CD14-positive monocyte (primary cell): ENCODE measurements at regions not wholly inside any gene's neighbourhood (a gene's known extent, or its start where the extent isn't known, plus 50 kb on each side); places are given as distances from the start of the nearest gene placed in this dataset.

Source experiments
- DNase-seq, 3 donors: peaks; one replicate each; pipeline ENCODE4 v3.0.0-alpha.2; 2011 to 2022
- H2AFZ ChIP-seq: 2 replicates; pipeline ENCODE4 v1.6.0; 2012; ENCODE audit warnings: mild to moderate bottlenecking, low read depth, low read length, inconsistent platforms; ENCODE audit not compliant: insufficient read depth, poor library complexity, severe bottlenecking
- H3K27ac ChIP-seq, 2 donors: 1 replicate in 1 of 2; 2 replicates in 1 of 2; pipeline ENCODE4 v1.5.1; 2012 to 2013; ENCODE audit warnings: low read length in 2 of 2, control low read depth in 1 of 2, inconsistent platforms in 1 of 2, low read depth in 1 of 2, mild to moderate bottlenecking in 1 of 2
- H3K27me3 ChIP-seq, 2 donors: one replicate each; pipeline versions ENCODE4 v1.6.0 to v1.6.1; 2011 to 2013; ENCODE audit warnings: low read length in 2 of 2; ENCODE audit not compliant: control insufficient read depth in 2 of 2, insufficient read depth in 2 of 2
- H3K36me3 ChIP-seq, 2 donors: replicated peaks in 1 of 2; 1 replicate in 1 of 2; 2 replicates in 1 of 2; pipeline versions ENCODE4 v1.5.1 to v1.6.1; 2012 to 2013; ENCODE audit warnings: low read length in 2 of 2, control low read depth in 1 of 2, inconsistent platforms in 1 of 2, mild to moderate bottlenecking in 1 of 2; ENCODE audit not compliant: insufficient read depth in 2 of 2, control insufficient read depth in 1 of 2
- H3K4me1 ChIP-seq, 2 donors: 1 replicate in 1 of 2; 2 replicates in 1 of 2; pipeline versions ENCODE4 v1.5.1 to v1.6.1; 2012 to 2013; ENCODE audit warnings: low read length in 2 of 2, control low read depth in 1 of 2, inconsistent platforms in 1 of 2, mild to moderate bottlenecking in 1 of 2, moderate library complexity in 1 of 2; ENCODE audit not compliant: insufficient read depth in 2 of 2, control insufficient read depth in 1 of 2
- H3K4me2 ChIP-seq: replicated peaks from 2 replicates; pipeline ENCODE3; 2012; ENCODE audit warnings: low read length, moderate library complexity, mild to moderate bottlenecking; ENCODE audit not compliant: poor library complexity, severe bottlenecking; ENCODE audit errors: extremely low read depth
- H3K4me3 ChIP-seq, 3 experiments: fragments of 200-600 bp in 1 of 3; sonication (generic) in 1 of 3; replicated peaks in 1 of 3; 1 replicate in 2 of 3; 2 replicates in 1 of 3; pipeline ENCODE4 v1.5.1; 2011 to 2013; ENCODE audit warnings: low read length in 3 of 3, mild to moderate bottlenecking in 3 of 3, control low read depth in 2 of 3, low read depth in 2 of 3, inconsistent platforms in 1 of 3, moderate library complexity in 1 of 3
- H3K79me2 ChIP-seq: 2 replicates; pipeline ENCODE4 v1.6.0; 2012; ENCODE audit warnings: mild to moderate bottlenecking, control low read depth, inconsistent platforms, low read length, moderate library complexity; ENCODE audit not compliant: insufficient read depth
- H3K9ac ChIP-seq: 2 replicates; pipeline ENCODE4 v1.6.0; 2017; ENCODE audit warnings: low read length, mild to moderate bottlenecking; ENCODE audit not compliant: insufficient read depth, poor library complexity, severe bottlenecking
- H3K9me3 ChIP-seq, 2 donors: replicated peaks in 1 of 2; 1 replicate in 1 of 2; 2 replicates in 1 of 2; pipeline versions ENCODE4 v1.5.1 to v1.6.1; 2012 to 2013; ENCODE audit warnings: low read length in 2 of 2, control low read depth in 1 of 2; ENCODE audit not compliant: control insufficient read depth in 1 of 2, insufficient read depth in 1 of 2
- H4K20me1 ChIP-seq: 2 replicates; pipeline ENCODE4 v1.6.0; 2012; ENCODE audit warnings: mild to moderate bottlenecking, low read length, control low read depth, moderate library complexity; ENCODE audit not compliant: insufficient read depth
- H3K27ac Mint-ChIP-seq, 7 donors: one replicate each; pipeline ENCODE4 v1.8.0; 2020; ENCODE audit warnings: mild to moderate bottlenecking in 7 of 7, mixed read lengths in 7 of 7, moderate library complexity in 6 of 7, inconsistent platforms in 2 of 7
- H3K27me3 Mint-ChIP-seq, 3 donors: one replicate each; pipeline ENCODE4 v1.8.0; 2021 to 2022; ENCODE audit warnings: low read depth in 3 of 3, mild to moderate bottlenecking in 3 of 3, mixed read lengths in 3 of 3, moderate library complexity in 3 of 3, inconsistent platforms in 1 of 3
- H3K36me3 Mint-ChIP-seq, 2 donors: one replicate each; pipeline ENCODE4 v1.8.0; 2020; ENCODE audit warnings: mixed read lengths in 2 of 2, inconsistent platforms in 1 of 2, mild to moderate bottlenecking in 1 of 2
- H3K4me1 Mint-ChIP-seq: one replicate; pipeline ENCODE4 v1.8.0; 2020; ENCODE audit warnings: mild to moderate bottlenecking, mixed read lengths
- H3K4me3 Mint-ChIP-seq, 2 donors: one replicate each; pipeline ENCODE4 v1.8.0; 2020; ENCODE audit warnings: mild to moderate bottlenecking in 2 of 2, mixed read lengths in 2 of 2, moderate library complexity in 1 of 2
- H3K9me3 Mint-ChIP-seq, 7 donors: one replicate each; pipeline ENCODE4 v1.8.0; 2020 to 2022; ENCODE audit warnings: mixed read lengths in 7 of 7, mild to moderate bottlenecking in 6 of 7, moderate library complexity in 6 of 7, inconsistent platforms in 2 of 7
- CTCF ChIP-seq: fragments of 200-600 bp; IDR thresholded peaks from one replicate; pipeline ENCODE4 v1.8.0; 2022; ENCODE audit warnings: antibody characterized with exemption, mild to moderate bottlenecking
- WGBS: methylation state at CpG from one replicate; pipeline ENCODE4 v1.1.5; 2013; ENCODE audit warnings: missing lambda C conversion rate; ENCODE audit not compliant: insufficient coverage; 5-methylcytosine and 5-hydroxymethylcytosine counted together
- intact Hi-C, 2 donors: fragments of 100-400 bp; cut with micrococcal nuclease; formaldehyde crosslinking; loops; one replicate each; pipeline versions ENCODE4 v1.15.0 to v1.15.1; 2023

DNA sequence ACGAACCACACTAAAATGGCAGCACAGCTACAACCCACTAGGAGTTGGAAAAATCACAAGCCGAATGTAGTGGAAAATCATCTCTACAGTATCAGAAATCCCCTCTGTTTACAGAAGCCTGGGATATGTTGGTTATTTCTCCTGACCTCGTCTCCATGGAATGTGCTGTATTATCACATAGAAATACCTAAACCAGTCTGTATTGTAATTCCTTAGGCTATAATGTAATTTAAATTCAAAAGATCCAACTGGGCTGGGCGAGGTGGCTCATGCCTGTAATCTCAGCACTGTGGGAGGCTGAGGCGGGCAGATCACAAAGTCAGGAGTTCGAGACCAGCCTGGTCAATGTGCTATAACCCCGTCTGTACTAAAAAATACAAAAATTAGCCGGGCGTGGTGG lies 244.8 kb upstream of the MPDZ start:
- H3K27ac Mint-ChIP-seq: no peak overlapping the region
- H3K27ac ChIP-seq: no peak overlapping the region
- no peaks in the 10 kb centered on the region for H3K36me3 ChIP-seq
- peaks cover 0 to 5% (median 0%) of the 10 kb centered on the region in 7 donors for H3K9me3 Mint-ChIP-seq
- no peak overlapping the region for H2AFZ ChIP-seq
- 95% methylated on average over 5 of the region's 9 CpGs for WGBS
- no peaks in the 10 kb centered on the region for H3K27me3 ChIP-seq
- H3K4me1 ChIP-seq: no peaks in the 10 kb centered on the region
- no peak for DNase-seq
- TF ChIP-seq CTCF: no peak
- no peaks in the 10 kb centered on the region for H4K20me1 ChIP-seq
- H3K36me3 Mint-ChIP-seq: no peaks in the 10 kb centered on the region
- H3K9ac ChIP-seq: no peak overlapping the region
- no peaks in the 10 kb centered on the region for H3K4me1 Mint-ChIP-seq
- H3K4me3 Mint-ChIP-seq: no peak overlapping the region
- H3K27me3 Mint-ChIP-seq: no peaks in the 10 kb centered on the region
- no peaks in the 10 kb centered on the region for H3K9me3 ChIP-seq
- intact Hi-C loops: no loop called here
- no peaks in the 10 kb centered on the region for H3K79me2 ChIP-seq
- no peak overlapping the region for H3K4me3 ChIP-seq
- no peak overlapping the region for H3K4me2 ChIP-seq

DNA sequence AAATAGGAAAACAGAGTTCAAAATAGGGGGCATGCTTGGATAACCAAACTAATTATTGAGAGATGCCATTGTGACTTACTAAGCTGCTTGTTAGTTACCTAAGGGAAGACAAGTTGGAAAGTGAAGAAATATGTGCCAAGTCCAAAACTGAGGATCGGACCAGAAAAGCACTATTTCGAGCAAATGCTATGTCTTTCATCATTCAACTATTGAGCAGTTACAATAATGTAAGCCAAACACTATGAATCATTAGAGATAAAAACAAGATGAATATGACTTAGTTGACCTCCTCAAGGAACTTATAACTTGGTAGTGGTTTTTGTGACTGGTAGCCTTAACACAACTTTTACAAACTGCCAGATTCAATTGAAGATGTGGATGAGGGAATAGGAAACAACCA lies 240.6 kb upstream of the MPDZ start:
- WGBS: no CpG with 5 or more reads among the region's 2 CpGs
- Mint-ChIP-seq H3K4me3 (no peak overlapping the region), H3K27me3 (no peaks in the 10 kb centered on the region), H3K36me3 (no peaks in the 10 kb centered on the region), H3K9me3 (peaks cover 0 to 6% (median 0%) of the 10 kb centered on the region in 7 donors), H3K27ac (no peak overlapping the region), H3K4me1 (no peaks in the 10 kb centered on the region)
- intact Hi-C loops: no loop called here
- no peak for TF ChIP-seq CTCF
- Histone ChIP-seq H3K27ac (no peak overlapping the region), H3K9me3 (no peaks in the 10 kb centered on the region), H2AFZ (no peak overlapping the region), H4K20me1 (no peaks in the 10 kb centered on the region), H3K4me2 (no peak overlapping the region), H3K27me3 (no peaks in the 10 kb centered on the region), H3K36me3 (no peaks in the 10 kb centered on the region), H3K9ac (no peak overlapping the region), H3K4me3 (no peak overlapping the region), H3K4me1 (no peaks in the 10 kb centered on the region), H3K79me2 (no peaks in the 10 kb centered on the region)
- DNase-seq: no peak
